ENCODE measurements at regions not wholly inside any gene's neighbourhood (a gene's known extent, or its start where the extent isn't known, plus 50 kb on each side); places are given as distances from the start of the nearest gene placed in this dataset.
"Not testable (repeated sequence)": the region's sequence is repeated elsewhere in the genome, so short reads cannot be mapped to it uniquely, and the experiment has no call there.

GRCh38 chr9:103203172-103203571, 208.0 kb downstream of the CYLC2 start:
- Histone ChIP-seq H3K27ac (ENCODE audit: insufficient read depth, low read depth, low read length) (no peak overlapping the region), H3K79me2 (ENCODE audit: control insufficient read depth, insufficient read depth, low read length) (no peaks in the 10 kb centered on the region), H3K9ac (replicated peaks; ENCODE audit: extremely low read depth, insufficient read depth, low read length) (no peak overlapping the region), H3K36me3 (ENCODE audit: control insufficient read depth in 2 of 2, extremely low read depth in 1 of 2, insufficient read depth in 2 of 2, low read length in 2 of 2) (no peaks in the 10 kb centered on the region), H3K9me1 (replicated peaks; ENCODE audit: control insufficient read depth, extremely low read depth, insufficient read depth, low read length) (no peaks in the 10 kb centered on the region), H3K4me3 (replicated peaks in 1 of 3; ENCODE audit: insufficient read depth in 1 of 3, low read depth in 1 of 3, low read length in 3 of 3) (no peak overlapping the region), H3K4me1 (ENCODE audit: control insufficient read depth, extremely low read depth, insufficient read depth, low read length) (no peaks in the 10 kb centered on the region), H4K20me1 (replicated peaks; ENCODE audit: control insufficient read depth, extremely low read depth, insufficient read depth, low read length) (no peaks in the 10 kb centered on the region), H3K9me3 (replicated peaks; ENCODE audit: control insufficient read depth, insufficient read depth, low read length) (peaks cover 2% of the 10 kb centered on the region), H3K27me3 (ENCODE audit: control insufficient read depth in 2 of 2, insufficient read depth in 2 of 2, low read length in 2 of 2) (no peaks in the 10 kb centered on the region), H3K4me2 (ENCODE audit: insufficient read depth, low read length) (no peak overlapping the region), H2AFZ (ENCODE audit: low read depth, low read length) (no peak overlapping the region)
- dilution Hi-C loops (cut with MboI; ENCODE audit: extremely low pct_ligation_motif_present, low sequenced_read_pairs) (no loop called here), intact Hi-C loops (cut with micrococcal nuclease) (no loop called here)
- ChIA-PET POLR2A (no interaction called here), CTCF (no interaction called here)
- no TSS peak for BruUV-seq (replicated peaks)
- DNase-seq (ENCODE audit: low read depth, low spot score) (no peak), FAIRE-seq (no peak)
- TF ChIP-seq MYC (IDR thresholded peaks at IDR 0.05; ENCODE audit: low read depth, low read length) (no peak), JUN (IDR thresholded peaks at IDR 0.05; ENCODE audit: borderline replicate concordance, insufficient read depth, insufficient read length, low read depth) (no peak), POLR2A (IDR thresholded peaks at IDR 0.05; ENCODE audit: low read depth, low read length) (no peak), GATA2 (IDR thresholded peaks at IDR 0.05; ENCODE audit: insufficient read depth, insufficient read length, low read depth, low read length) (no peak), CTCF (IDR thresholded peaks at IDR 0.05; ENCODE audit: extremely low read depth in 1 of 2, insufficient read depth in 1 of 2, low read depth in 1 of 2, low read length in 2 of 2) (no peak), FOS (IDR thresholded peaks at IDR 0.05; ENCODE audit: borderline replicate concordance, insufficient read depth, low read length) (no peak), POLR2AphosphoS5 (IDR thresholded peaks at IDR 0.05; ENCODE audit: insufficient read depth, low read depth, low read length) (no peak), EZH2 (IDR thresholded peaks at IDR 0.05; ENCODE audit: borderline replicate concordance, low read depth, low read length, severe bottlenecking) (no peak)
- TF ChIP-seq, protein P1, sequence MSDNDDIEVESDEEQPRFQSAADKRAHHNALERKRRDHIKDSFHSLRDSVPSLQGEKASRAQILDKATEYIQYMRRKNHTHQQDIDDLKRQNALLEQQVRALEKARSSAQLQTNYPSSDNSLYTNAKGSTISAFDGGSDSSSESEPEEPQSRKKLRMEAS (IDR thresholded peaks at IDR 0.05; ENCODE audit: insufficient read depth, insufficient read length), result no peak

- H4K20me1 ChIP-seq (replicated peaks; ENCODE audit: control insufficient read depth, extremely low read depth, insufficient read depth, low read length); dilution Hi-C loops (cut with MboI; ENCODE audit: extremely low pct_ligation_motif_present, low sequenced_read_pairs); CTCF ChIA-PET; BruUV-seq (replicated peaks); H3K27ac ChIP-seq (ENCODE audit: insufficient read depth, low read depth, low read length); H3K4me3 ChIP-seq (replicated peaks in 1 of 3; ENCODE audit: insufficient read depth in 1 of 3, low read depth in 1 of 3, low read length in 3 of 3); FAIRE-seq; H3K9ac ChIP-seq (replicated peaks; ENCODE audit: extremely low read depth, insufficient read depth, low read length); H3K27me3 ChIP-seq (ENCODE audit: control insufficient read depth in 2 of 2, insufficient read depth in 2 of 2, low read length in 2 of 2); DNase-seq (ENCODE audit: low read depth, low spot score); H3K9me1 ChIP-seq (replicated peaks; ENCODE audit: control insufficient read depth, extremely low read depth, insufficient read depth, low read length); POLR2A ChIA-PET; H3K4me1 ChIP-seq (ENCODE audit: control insufficient read depth, extremely low read depth, insufficient read depth, low read length); intact Hi-C loops (cut with micrococcal nuclease); H2AFZ ChIP-seq (ENCODE audit: low read depth, low read length); H3K4me2 ChIP-seq (ENCODE audit: insufficient read depth, low read length); H3K79me2 ChIP-seq (ENCODE audit: control insufficient read depth, insufficient read depth, low read length); H3K9me3 ChIP-seq (replicated peaks; ENCODE audit: control insufficient read depth, insufficient read depth, low read length); H3K36me3 ChIP-seq (ENCODE audit: control insufficient read depth in 2 of 2, extremely low read depth in 1 of 2, insufficient read depth in 2 of 2, low read length in 2 of 2): not testable (repeated sequence)
Observed at GRCh38 chr9:103205881-103206585, 210.9 kb downstream of the CYLC2 start.
